Muscle of back (tissue), 3 donors: ENCODE measurements at regions not wholly inside any gene's neighbourhood (a gene's known extent, or its start where the extent isn't known, plus 50 kb on each side); places are given as distances from the start of the nearest gene placed in this dataset.

ENCODE experiments used
- DNase-seq, 3 donors: peaks; one replicate each; pipeline versions ENCODE4 v3.0.0 to v3.0.0-alpha.2; 2013

- no peak for DNase-seq
These were observed 239.2 kb upstream of the UMPS start for GRCh38 chr3:124491098-124491497.

- no peak for DNase-seq
These were observed 238.4 kb upstream of the UMPS start for GRCh38 chr3:124491875-124492274.

GRCh38 chr3:124492824-124493223, 237.4 kb upstream of the UMPS start:
- DNase-seq: no peak

DNA sequence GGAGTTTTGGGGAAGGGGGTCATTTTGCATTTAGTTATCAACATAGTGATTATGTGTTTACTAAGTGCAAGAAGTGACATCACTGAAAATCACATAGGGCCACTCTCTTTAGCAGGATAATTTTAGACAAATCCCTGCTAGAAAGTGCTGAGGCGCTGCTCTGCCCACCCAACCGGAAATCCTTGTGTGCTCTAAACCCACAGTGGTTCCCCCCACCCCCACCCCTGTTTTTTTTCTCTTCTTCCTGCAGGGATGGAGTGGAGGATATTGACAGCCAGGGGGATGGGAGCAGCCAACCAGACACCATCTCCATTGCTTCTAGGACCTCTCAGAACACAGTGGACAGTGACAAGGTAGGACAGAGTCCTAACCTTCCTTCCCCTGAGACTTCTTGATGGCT, 234.2 kb upstream of the UMPS start:
- no peak for DNase-seq

- DNase-seq: no peak
These were observed 232.8 kb upstream of the UMPS start for GRCh38 chr3:124497487-124497886.

DNA sequence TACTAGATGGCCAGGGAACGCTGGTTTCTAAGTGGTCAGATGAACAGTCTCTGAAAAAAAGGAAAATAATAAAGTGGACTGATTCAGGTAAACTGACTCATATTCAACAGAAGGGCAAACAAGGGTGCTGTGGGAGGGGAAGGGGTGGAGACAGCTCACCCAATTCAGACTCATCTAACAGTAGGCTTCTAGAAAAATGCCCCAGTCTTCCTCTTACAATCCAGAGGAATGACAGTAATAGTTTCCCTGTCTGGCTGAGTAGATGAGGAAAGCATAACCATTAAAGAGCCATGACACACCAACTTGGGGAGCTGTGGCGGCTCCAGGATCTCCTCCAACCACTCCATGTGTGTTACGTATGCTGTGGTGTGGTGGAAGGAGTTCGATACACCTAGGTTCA, 231.4 kb upstream of the UMPS start:
- no peak for DNase-seq

DNA sequence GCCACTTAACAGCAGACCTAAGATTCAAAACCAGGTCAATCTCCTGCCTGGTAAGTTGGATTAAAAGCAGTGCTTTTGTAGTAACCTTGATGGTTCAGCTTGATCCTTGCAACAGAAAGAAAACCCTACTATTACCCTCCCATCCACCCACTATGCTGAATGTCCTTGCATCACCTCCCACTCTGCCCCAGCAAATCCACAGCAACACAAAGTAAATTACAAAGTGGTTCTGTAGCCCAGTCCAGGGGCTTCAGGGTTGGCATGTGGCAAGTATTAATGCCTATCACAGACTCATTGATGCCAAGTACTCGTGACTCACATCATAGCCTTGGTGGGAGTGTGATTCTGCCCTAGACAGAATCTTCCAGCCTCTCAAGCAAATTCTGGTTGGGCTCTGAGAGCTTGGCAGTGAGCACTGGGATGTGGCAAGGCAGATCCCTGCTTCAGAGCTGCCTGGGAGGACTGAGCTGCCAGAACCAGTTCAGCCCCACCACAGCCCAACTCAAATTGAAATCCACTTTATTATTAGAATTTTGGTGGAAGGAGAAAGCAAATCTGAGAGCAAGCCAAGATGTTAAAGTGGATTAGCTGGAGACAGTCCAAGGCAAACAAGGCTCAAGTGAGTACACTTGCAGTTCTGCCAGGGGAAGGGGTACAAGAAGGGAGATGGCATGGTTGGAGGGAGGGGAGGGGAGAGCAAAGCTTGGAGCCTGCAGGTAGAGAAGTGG, 225.8 kb upstream of the UMPS start:
- DNase-seq: no peak

DNA sequence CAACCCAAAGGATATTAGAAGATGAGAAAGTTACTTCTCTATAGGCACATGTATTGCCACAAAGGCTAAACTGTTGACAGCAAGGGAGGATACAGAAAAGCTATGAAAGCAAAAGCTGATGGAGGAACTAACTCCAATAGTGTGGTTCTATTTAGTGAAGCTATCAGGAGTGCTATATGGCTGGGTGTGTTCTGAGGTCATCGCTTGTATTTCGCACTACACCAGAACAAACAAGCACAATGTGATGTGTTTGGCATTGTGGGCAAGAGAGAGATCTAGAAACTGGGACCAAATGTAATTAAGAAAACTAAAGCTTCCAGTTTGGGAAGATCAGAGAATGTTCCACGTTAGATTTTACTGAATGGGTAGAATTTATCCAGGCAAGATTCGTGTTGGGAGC, 220.4 kb upstream of the UMPS start:
- DNase-seq: no peak

DNA sequence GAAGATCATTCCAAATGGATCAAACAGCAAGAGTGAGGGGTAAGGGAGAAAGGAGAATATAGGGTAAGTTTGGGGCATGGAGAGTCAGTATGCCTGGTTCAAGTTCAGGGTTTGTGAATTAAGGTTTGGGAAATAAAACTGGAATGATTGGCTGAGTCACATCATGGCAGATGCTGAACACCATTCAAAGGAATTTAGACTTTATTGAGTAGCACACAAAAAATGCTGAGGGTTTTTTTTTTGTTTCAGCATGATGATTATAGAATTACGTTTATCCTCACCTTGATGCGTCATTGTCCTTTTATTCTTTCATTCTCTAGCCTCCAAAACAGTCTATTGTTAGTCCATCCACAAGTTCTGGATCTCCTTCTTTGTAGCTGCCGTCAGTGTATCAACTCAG, 220.0 kb upstream of the UMPS start:
- DNase-seq: peak in 1 of 3 donors; percentile 23

- DNase-seq: no peak
These were observed 217.2 kb upstream of the UMPS start for GRCh38 chr3:124512881-124513609.

GRCh38 chr3:124513610-124513997, 216.6 kb upstream of the UMPS start:
- no peak for DNase-seq

- no peak for DNase-seq
These were observed 215.6 kb upstream of the UMPS start for GRCh38 chr3:124514683-124515082.

DNA sequence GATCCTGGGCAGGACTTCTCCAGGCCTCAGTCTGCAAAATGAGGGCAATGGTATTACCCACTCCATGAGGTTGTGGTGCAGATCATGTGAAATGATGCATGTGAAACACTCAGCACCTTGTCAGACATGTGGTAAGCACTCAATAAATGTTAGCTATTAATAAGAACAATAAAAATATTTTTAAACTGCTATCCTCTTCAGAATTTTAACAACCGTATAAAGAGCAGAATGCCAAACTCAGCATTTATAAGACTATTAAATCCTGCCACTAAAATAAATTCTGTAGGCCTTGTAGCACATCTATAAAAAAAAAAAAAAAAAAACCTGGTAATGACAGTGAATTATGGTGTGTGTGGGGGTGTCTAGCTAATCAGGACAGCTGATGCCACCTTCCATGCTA, 213.9 kb upstream of the UMPS start:
- no peak for DNase-seq

- peak in 2 of 3 donors; percentile 34 to 56 for DNase-seq
These were observed 212.9 kb upstream of the UMPS start for GRCh38 chr3:124517306-124517705.

GRCh38 chr3:124518350-124518749, 211.9 kb upstream of the UMPS start:
- no peak for DNase-seq

- DNase-seq: no peak
These were observed 210.6 kb upstream of the UMPS start for GRCh38 chr3:124519591-124520194.

GRCh38 chr3:124520970-124521369, 209.3 kb upstream of the UMPS start:
- DNase-seq: no peak

DNA sequence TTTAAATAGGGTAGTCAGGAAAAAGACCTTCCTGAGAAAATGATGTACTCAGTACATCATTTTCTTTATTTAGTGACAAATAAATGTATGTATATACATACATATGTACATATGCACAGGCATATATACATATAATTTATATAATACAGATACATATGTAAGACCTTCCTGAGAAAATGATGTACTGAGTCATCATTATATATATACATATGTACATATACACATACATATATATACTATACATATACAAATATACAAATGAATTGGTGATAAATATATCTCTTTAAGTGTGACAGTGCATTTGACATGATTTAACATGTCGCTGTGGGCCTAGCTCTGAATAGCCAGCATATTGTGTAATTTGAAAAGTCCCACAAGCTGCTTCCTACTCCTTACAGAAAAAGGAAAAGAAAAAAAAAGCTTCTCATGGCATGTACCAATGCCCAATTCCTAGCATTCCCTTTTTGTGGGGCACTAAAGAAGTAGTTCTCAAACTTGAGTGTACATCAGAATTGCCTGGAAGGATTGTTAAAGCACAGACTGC, 208.1 kb upstream of the UMPS start:
- no peak for DNase-seq

- DNase-seq: no peak
These were observed 203.7 kb upstream of the UMPS start for GRCh38 chr3:124526601-124527000.

DNA sequence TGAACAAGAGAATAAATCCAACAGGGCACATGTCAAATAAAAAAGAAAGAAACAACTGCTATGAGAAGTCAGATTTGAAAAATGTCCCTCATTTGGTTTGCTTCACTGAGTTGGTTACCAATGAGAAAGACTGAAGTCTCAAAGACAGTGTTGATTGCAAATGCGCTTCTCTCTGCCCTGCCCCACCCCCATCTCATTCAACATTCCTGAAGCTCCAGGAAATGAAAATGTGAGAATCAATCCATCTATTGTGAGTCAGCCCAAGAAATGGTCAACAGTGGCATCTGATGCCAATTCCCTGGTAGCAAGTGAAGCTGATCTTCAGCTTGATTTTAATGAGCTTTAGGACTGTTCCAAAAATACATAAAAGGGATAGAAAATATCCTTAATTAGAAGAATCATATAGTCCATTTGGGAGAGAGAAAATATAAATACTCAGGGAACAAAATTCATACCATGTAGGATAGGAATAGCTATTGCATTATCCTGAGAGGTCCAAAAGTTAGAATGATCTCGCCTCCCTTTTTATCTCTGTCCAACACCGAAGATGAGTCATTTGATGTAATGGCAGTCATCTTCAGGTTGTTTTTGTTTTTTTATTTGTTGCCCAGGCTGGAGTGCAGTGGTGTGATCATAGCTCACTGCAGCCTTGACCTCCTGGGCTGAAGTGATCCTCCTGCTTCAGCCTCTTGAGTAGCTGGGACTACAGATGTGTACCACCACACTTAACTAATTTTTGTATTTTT, 200.3 kb upstream of the UMPS start:
- DNase-seq: no peak

DNA sequence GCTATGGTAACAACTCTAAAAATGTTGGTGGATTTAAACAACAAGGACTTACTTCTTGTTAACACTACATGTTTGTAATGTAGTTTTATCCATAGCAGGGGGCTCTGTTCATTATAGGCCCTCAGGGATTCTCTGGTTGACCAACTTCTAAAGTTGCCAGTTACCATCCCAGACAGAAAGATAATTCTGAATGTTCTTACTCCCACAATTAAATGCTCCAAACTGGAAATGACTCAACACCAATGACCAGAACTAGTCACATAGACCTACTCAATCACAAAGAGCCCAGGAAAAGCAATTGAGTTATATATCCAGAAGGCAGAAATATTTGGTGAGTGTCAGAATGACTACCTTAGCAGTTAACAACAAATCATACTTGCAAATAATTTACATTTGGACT, 199.3 kb upstream of the UMPS start:
- no peak for DNase-seq

DNA sequence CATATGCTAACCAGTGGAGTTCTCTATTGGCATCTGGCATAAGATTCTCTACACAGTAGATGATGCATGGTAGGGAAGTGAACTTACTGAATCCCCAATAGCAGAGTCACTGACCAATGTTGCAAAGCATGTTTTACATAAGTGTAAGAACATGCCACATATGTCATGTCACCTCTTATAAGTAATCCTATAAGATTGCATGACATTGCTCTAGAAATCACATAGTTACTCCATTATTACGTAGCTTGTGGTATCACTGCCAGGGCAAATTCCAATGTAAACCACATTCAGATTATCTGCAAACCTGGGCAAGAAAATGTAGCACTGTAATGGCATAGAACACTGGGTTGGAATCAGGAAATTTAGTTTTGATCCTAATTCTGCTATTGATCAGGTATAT, 198.2 kb upstream of the UMPS start:
- DNase-seq: no peak
